ENCODE measurements at regions not wholly inside any gene's neighbourhood (a gene's known extent, or its start where the extent isn't known, plus 50 kb on each side); places are given as distances from the start of the nearest gene placed in this dataset.

GRCh38 chr16:76164970-76165558 lies 112.1 kb upstream of the CNTNAP4 start:
- TF ChIP-seq CTCF (IDR thresholded peaks at IDR 0.05; ENCODE audit: low read depth, low read length, poor library complexity, severe bottlenecking): no peak
- no peak for TF ChIP-seq EZH2phosphoT487 (IDR thresholded peaks at IDR 0.05; ENCODE audit: borderline replicate concordance, low read length)
